ENCODE measurements at regions not wholly inside any gene's neighbourhood (a gene's known extent, or its start where the extent isn't known, plus 50 kb on each side); places are given as distances from the start of the nearest gene placed in this dataset.
"Not testable (repeated sequence)": the region's sequence is repeated elsewhere in the genome, so short reads cannot be mapped to it uniquely, and the experiment has no call there.

DNA sequence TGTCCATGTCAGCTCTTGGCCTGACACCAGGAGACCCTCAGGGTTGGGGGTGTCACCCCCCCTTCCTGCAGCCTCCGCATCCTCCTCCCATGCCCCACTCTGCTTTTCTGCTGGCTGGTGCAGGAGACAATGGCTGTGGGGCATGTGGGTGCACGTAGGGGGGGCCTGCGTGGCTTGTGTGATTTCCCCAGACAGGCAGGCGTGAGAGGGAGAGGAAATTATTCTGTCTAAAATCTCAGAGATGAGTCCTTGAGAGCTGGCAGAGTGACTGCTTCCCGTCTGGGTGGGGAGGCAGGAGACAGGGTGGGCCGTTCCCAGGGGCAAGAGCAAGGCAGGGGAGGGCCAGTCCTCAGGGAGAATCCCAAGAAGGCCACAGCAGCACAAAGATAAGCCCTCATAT lies 173.2 kb downstream of the TRIM43 start:
- H3K36me3 ChIP-seq, H3K27me3 ChIP-seq, H3K4me1 ChIP-seq, H3K27ac ChIP-seq, DNase-seq, H3K9me3 ChIP-seq, H3K4me3 ChIP-seq: not testable (repeated sequence)

DNA sequence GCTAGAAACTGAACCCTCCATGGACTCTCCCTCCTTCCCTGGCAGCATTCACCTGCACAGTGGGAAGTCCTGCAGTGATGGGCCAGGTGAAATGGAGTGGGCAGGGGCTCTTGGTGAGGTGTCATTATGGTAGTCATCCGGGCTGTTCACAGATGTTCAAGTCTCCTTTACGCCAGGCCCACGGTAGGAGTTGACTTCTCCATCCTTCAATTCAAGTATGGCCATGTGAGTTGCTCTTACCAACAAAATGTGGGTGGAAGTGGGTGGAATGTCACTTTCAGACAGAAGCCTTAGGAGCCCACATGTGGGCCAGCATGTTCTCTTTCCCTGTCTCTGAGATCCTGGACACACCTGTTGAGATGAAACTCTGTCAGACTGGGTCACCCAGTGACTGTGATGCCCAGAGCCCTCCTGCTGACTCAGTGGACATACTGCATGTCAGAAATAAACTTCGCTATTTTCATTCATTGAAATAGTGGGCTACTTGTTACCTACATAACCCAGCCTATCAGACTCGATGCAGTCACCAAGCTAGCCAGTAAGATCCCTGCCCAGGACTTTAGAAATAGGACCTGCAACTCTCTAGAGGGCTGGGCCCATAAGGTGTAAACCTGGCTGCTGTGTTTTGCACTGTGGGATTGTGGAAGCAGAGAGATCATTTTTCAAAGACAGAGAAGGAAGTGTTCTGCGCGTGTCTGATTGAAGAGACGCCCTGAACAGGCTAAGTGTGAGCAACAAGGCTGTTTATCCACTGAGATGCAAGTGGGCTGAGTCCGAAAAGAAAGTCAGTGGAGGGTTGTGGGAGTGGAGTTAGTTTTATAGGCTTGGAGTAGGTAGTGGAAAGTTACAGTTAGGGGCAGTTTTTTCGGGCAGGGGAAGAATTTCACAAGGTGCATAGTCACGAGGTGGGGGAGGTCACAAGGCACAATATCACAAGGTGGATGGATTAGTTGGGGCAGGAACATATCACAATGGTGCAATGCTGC lies 174.4 kb downstream of the TRIM43 start:
- not testable (repeated sequence) for H3K4me3 ChIP-seq, H3K9me3 ChIP-seq, H3K4me1 ChIP-seq, H3K27me3 ChIP-seq, H3K36me3 ChIP-seq, DNase-seq, H3K27ac ChIP-seq

DNA sequence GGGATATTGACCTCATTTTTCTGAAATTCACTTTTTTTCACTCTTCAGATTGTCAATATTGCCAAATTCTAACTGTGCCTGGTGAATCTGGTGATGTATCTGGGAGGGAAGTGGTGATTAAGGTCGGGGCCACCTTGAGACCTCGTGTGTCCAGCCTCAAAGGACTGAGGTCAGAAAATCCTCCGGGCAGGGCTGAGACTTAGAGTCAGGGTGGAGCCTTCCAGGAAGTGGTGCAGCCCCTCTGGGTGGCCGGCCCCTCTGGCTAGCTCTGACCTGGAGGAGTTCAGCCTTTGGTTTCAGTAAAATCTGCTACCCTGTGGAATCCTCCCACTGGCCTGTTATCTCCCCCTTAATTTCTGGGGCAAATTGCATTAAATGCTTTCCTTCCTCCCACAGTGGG lies 175.7 kb downstream of the TRIM43 start:
- peak in 1 of 3 donors; percentile 15 for DNase-seq
- H3K4me3 ChIP-seq, H3K27me3 ChIP-seq: not testable (repeated sequence)

DNA sequence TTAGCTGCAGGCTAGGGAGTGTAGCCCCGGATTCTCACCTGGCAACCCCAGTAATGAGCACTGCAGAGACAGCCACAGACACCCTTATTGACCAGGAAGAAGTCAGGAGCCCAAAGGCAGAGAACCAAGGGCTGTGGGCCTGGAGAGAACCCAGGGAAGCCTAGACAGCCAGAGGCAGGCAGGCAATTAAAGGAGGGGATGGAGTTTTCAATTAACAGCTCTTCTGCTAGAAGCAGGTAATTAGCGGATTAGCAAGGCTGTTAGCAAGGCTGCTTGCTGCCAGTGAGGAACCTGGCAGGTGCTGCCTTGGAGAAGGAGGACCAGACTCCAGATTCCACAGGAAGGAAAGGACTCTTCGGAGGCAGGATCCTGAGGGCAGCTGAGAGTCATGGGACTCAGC lies 176.1 kb downstream of the TRIM43 start:
- H3K9me3 ChIP-seq, H3K4me3 ChIP-seq, DNase-seq, H3K27ac ChIP-seq, H3K4me1 ChIP-seq, H3K27me3 ChIP-seq, H3K36me3 ChIP-seq: not testable (repeated sequence)

More for the DNA sequence above, 175.7 kb downstream of the TRIM43 start:
- not testable (repeated sequence) for H3K27ac ChIP-seq, H3K36me3 ChIP-seq, H3K4me1 ChIP-seq, H3K9me3 ChIP-seq

DNA sequence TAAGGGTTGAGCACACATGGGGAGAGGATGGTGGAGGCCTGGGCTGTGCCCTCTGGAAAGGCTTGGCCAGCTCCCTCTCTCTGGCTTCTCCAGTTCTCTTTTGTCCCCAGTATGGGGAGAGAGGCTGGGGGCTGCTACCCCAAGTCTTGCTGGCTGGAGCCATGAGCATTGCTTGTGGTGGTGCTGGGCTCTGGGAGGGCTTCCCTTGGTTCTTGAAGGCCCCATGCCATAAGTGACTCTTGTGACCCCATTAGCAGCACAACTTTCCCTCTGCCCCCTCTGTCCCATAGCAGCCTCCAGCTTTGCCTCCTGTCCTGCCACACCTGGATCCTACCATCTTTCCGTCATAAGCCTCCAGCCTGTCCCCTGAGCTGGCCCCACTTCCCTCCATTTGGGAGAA lies 177.5 kb downstream of the TRIM43 start:
- not testable (repeated sequence) for H3K27ac ChIP-seq, H3K9me3 ChIP-seq, H3K4me1 ChIP-seq, H3K27me3 ChIP-seq, H3K36me3 ChIP-seq, H3K4me3 ChIP-seq
- peak in 1 of 3 donors; percentile 19 for DNase-seq

DNA sequence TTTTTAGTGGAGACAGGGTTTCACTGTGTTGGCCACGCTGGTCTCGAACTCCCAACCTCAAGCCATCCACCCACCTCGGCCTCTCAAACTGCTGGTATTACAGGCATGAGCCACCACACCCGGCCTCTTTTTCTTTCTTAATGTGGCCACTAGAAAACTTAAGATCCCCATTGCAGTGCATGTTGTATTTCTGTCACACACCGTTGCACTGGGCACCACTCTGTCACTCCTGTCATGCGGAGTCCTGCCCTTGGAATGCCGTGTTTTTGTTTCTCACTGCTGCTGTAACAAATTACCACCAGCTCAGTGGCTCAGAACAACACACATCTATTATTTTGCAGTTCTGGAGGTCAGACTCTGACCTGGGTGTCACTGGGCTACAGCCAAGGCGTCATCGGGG lies 178.9 kb downstream of the TRIM43 start:
- not testable (repeated sequence) for H3K9me3 ChIP-seq, H3K4me1 ChIP-seq, H3K27me3 ChIP-seq, H3K27ac ChIP-seq, DNase-seq, H3K4me3 ChIP-seq, H3K36me3 ChIP-seq

DNA sequence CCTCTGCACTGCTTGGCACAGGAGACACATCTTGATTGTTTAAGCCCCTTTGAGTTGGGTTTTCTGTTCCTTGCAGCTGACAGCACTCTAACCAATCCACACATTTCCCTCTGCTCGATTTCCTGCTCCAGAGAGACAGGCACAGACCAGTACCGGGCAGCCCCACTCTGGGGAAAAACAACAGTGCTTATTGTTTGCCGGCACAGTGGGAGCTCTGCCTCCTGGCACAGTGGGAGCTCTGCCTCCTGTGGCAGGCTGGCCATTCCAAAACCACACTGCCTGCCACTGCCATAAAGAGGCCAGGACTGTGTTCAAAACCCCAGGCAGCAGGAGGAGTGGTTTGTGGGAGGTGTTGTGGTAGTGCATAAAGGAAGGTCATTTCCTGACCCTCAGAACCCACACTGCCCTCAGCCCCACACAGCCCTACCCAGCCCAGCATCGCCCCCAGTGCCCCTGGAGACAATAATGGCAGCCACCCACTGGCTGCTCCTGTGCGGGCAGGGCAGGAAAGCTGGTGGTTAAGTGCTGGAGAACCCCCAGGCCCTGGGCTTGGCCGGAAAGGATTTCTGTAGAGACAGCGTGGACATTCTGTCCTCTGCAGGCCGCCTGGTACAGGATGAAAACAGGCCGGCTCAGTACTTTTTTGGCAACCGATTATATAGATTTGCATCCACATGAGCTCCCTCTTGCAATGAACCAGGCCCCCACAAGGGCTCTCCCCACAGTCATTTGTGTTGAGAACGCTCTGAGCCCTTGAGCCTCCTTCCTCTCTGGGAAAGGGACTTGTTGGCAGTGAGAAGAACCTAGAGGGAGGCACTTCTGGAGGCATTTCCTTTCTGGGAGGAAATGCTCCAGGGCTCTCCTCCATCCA lies 182.8 kb downstream of the TRIM43 start:
- not testable (repeated sequence) for H3K27me3 ChIP-seq, H3K4me1 ChIP-seq, H3K27ac ChIP-seq, H3K36me3 ChIP-seq, H3K4me3 ChIP-seq, H3K9me3 ChIP-seq
- peak in 1 of 3 donors; percentile 10 for DNase-seq

DNA sequence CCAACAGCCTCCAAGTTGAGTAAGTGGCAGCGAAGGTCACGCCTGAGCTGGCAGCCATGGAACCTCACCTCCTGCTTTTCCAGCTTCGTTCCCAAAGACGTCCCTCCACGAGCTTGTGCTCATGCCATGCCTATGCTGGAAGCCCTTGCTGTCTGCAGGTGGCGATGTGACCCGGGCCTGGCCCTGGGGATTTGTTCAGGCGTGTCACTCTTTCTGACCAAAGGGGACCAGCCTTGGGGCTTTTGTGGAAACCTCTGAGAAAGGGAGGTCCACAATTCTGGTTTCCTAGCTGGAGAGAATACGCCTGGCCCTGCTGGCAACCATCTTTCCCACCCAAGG lies 183.4 kb downstream of the TRIM43 start:
- not testable (repeated sequence) for H3K4me1 ChIP-seq, H3K27me3 ChIP-seq, H3K9me3 ChIP-seq, H3K4me3 ChIP-seq, H3K27ac ChIP-seq, DNase-seq, H3K36me3 ChIP-seq
